ENCODE measurements at regions not wholly inside any gene's neighbourhood (a gene's known extent, or its start where the extent isn't known, plus 50 kb on each side); places are given as distances from the start of the nearest gene placed in this dataset.

GRCh38 chr10:44689368-44689767 lies 221.8 kb upstream of the TMEM72 start:
- ATAC-seq = no peak

- ATAC-seq = no peak
Measured at GRCh38 chr10:44696496-44696895, 214.6 kb upstream of the TMEM72 start.

GRCh38 chr10:44697116-44697515 lies 214.0 kb upstream of the TMEM72 start:
- ATAC-seq = no peak

- no peak for ATAC-seq
Measured at GRCh38 chr10:44702531-44702930, 208.6 kb upstream of the TMEM72 start.

GRCh38 chr10:44703241-44704155 lies 207.6 kb upstream of the TMEM72 start:
- no peak for ATAC-seq

GRCh38 chr10:44704616-44705015 lies 206.5 kb upstream of the TMEM72 start:
- ATAC-seq = no peak

GRCh38 chr10:44706745-44707144 lies 204.4 kb upstream of the TMEM72 start:
- ATAC-seq = no peak

- no peak for ATAC-seq
Measured at GRCh38 chr10:44713307-44713706, 197.8 kb upstream of the TMEM72 start.

- ATAC-seq = no peak
Measured at GRCh38 chr10:44714451-44714850, 196.7 kb upstream of the TMEM72 start.

- no peak for ATAC-seq
Measured at GRCh38 chr10:44715136-44715535, 196.0 kb upstream of the TMEM72 start.

GRCh38 chr10:44716470-44717015 lies 194.6 kb upstream of the TMEM72 start:
- ATAC-seq = no peak

- ATAC-seq = no peak
Measured at GRCh38 chr10:44723082-44723481, 188.1 kb upstream of the TMEM72 start.

GRCh38 chr10:44723619-44724325 lies 187.4 kb upstream of the TMEM72 start:
- ATAC-seq = no peak

GRCh38 chr10:44724415-44725174 lies 186.5 kb upstream of the TMEM72 start:
- ATAC-seq = no peak

- ATAC-seq = no peak
Measured at GRCh38 chr10:44725404-44725803, 185.7 kb upstream of the TMEM72 start.

- ATAC-seq = no peak
Measured at GRCh38 chr10:44731283-44731682, 179.9 kb upstream of the TMEM72 start.

- no peak for ATAC-seq
Measured at GRCh38 chr10:44733501-44734488, 177.3 kb upstream of the TMEM72 start.

- no peak for ATAC-seq
Measured at GRCh38 chr10:44742248-44742647, 168.9 kb upstream of the TMEM72 start.

- ATAC-seq = no peak
Measured at GRCh38 chr10:44743535-44743934, 167.6 kb upstream of the TMEM72 start.

- no peak for ATAC-seq
Measured at GRCh38 chr10:44745920-44746319, 165.2 kb upstream of the TMEM72 start.

- ATAC-seq = no peak
Measured at GRCh38 chr10:44747593-44748172, 163.5 kb upstream of the TMEM72 start.
